HG03520 (cell line): ENCODE measurements at regions not wholly inside any gene's neighbourhood (a gene's known extent, or its start where the extent isn't known, plus 50 kb on each side); places are given as distances from the start of the nearest gene placed in this dataset.

Experiments used
- ATAC-seq: cut with Tn5 transposase; IDR thresholded peaks from one replicate; pipeline ENCODE4 v1.9.1; 2021; ENCODE audit warnings: mild to moderate bottlenecking, moderate library complexity; ENCODE audit not compliant: unreplicated experiment

DNA sequence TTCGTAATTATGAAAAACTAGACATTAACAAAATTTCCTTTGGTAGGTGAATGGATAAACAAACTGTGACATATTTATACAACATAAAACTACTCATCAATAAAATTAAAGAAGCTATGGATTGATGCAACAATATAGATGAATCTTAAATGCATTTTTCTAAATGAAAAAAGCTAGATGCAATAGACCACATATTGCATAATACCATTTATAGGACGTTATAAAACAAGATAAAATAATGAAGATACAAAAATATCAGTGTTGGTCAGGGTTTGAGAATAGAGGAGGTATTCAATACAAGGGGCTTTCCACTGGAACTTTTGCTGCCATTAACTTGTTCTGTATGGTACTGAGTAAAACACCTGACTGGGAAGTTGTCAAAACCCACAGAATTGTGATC is 314.4 kb downstream of the GRB14 start:
- no peak for ATAC-seq

DNA sequence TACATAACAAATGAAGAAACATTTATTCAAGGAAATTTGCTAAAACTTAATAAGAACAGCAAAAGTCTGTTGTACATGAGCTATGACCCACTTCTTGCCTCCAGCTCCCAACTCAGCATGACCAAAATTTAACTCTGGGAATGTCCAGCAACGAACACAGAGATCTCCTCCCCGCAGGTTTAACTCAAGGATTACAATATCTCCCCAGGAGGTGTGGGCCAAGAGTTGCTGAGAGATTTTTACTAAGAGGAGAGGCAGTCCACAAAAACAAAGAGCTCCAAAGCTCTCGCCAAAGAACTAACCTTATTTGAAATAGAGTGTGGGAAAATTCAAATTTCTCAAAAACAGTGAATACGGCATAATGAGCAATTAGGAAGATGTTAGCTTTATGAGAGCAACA is 318.5 kb downstream of the GRB14 start:
- ATAC-seq, result no peak

DNA sequence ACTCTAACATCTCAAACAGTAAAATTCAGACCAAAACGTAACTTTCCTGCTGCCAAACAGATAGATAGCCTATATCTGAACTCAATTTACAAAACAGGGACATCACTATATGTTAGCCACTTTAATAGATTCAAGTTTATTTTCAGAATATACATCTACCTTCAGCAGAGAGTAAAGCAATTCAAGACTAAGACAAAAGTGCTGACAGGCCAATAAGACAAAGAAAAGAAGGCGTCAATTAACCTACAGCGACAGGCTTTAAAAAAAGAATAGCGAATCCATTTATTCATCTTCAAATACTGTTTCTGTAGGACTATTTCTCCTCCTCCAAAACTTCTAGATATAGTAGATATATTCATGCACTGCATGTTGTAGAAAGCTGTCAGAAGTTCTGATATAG is 333.0 kb downstream of the GRB14 start:
- ATAC-seq, result no peak

DNA sequence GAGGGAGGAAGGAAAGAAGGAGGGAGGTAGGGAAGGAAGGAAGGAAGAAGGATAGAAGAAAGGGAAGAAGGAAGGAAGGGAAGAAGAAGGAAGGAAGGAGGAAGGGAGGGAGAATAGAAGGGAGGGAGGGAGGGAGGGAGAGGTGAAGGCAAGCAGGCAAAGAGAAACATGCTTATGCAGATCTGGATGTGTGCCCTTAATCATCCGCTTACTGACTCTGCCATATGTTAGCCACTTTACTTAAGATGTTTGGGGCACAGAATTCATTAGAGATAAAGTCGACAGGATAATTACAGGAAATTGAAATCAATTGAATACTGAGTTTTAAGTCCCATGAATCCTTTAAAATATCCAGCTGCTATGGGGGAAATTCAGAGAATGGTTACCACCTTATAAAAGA is 334.2 kb downstream of the GRB14 start:
- no peak for ATAC-seq

DNA sequence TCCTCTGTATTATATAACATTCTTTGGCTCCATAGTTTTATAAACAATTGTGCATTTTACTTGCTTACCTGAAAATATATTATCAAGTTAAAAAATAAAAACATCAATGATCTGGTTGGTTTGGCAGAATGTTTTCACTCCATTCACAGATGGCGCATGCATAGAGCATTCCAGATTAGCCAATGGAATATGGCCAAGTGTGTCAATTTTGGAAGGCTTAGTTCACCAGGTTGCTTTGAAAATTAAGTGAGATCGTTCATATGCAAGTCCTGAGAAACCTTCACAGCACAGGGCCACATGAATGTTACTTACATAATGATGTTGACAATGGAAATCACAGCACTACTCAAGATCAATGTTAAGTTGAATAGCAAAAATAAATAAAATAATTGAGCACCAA is 335.7 kb downstream of the GRB14 start:
- ATAC-seq, result no peak

DNA sequence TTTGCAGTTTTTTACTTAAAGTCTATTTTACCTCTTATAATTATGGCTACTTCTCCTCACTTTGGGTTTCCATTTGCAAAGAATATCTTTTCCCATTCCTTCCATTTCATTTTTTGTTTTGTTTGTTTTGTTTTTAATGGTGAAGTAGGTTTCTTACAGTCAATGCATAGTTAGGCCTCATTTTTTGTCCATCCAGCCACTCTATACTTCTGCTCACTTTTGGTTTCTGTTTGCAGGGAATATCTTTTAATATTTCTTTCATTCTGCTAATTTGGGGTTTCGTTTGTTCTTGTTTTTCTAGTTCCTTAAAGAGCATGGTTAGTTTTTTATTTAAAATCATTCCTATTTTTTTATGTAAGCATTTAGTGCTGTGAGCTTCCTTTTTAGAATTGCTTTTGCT is 339.4 kb downstream of the GRB14 start:
- no peak for ATAC-seq

DNA sequence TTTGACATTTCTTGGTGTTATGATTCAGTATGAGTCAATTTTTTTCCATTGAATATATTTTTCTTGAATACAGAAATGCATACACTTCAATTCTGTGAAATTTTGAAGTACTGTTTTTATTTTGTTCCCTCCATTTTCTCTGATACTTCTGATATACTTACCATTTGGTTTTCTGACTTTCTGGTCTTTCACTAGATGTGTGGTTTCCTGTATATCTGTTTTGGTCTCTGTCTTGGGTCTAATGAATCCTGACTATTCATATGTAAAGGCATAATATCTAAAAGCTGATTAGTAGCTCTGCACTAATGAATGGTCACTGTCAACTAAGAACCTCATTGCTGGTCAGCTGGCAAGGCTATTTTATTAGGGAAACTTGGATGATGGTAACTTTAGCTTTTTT is 345.6 kb downstream of the GRB14 start:
- ATAC-seq, result no peak

DNA sequence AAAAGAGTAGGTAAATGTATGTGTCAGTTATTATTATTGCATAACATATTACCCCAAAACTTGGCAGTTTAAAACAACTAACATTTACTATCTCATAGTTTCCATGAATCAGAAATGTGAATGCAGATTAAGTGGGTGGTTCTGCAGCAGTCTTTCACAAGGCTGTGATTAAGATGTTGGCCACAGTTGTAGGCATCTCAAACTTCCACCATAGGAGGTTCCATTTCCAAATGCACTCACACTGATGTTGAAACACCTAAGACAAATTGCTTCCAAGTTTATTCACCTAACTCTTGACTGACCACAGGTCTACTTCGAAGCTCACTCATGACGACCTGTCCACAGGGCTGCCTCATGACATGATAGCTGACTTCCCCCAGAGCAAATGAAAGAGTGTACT is 360.8 kb downstream of the GRB14 start:
- no peak for ATAC-seq

DNA sequence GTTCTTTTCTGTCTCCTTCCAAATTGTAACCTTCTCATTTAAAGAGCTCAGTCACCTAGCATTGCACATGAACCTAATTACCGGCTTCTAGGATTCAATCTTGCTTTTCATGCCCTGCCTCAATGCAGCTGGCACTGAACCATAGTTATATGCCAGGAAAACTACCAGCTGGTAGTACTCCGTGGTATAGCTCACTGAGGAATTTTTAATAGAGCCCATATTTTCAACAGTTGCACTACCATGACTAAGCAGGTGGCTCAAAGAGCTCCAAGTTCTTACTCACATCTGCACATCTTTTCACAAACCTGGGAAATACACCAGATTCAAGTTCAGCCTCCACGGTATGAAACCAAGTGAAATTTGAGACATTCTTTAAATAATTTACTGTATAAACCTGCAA is 363.5 kb downstream of the GRB14 start:
- no peak for ATAC-seq

DNA sequence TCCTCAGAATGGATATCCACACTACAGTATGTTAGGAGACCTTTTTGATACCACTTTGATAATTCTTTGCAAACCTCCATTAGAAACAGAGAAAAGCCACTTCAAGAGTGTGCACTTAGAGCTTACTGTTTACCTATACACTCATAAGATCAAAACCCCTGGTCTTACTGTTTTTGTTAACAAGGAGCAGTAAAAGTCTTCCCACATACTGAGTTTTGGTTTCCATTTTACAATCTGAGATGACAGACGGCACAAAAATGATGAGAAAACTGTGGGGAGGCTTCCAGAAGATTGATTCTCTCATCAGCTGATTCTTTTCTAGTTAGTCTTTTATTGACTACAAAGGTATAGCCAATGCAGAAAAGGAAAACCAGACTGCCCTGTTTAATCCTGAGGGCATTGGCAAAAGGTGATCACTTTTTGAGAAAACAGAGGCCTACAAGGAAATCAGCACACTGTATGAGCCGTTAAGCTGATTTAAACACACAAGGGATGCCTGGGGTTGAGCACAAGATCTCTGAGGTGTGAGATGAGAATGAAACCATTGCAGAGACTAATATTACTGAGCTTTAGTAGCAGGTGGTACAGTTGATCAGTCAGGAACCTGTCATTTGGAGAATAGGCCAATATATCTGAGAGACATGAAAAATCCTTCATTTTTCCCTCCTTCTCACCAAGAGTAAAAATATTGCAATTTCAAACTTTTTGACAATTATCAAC is 368.6 kb downstream of the GRB14 start:
- peak; percentile 94 for ATAC-seq

DNA sequence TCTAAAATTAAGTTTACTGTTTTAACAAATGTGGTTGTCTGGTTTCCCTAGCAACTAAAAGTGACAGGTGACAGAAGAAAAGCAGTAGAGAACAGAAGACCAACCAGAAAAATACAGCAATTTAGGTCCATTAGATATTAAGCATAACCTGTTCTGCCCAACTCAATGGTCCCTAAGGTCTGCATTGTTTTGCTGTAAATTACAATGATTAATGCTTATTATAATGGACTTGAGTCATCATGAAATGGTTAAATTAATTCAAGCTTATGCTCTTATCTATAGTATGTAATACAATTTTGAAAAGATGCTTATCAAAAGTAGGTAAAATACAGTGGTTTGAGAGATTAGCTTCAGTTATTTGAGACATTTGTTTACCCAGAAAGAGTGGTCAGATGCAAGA is 378.0 kb downstream of the GRB14 start:
- ATAC-seq, result no peak

DNA sequence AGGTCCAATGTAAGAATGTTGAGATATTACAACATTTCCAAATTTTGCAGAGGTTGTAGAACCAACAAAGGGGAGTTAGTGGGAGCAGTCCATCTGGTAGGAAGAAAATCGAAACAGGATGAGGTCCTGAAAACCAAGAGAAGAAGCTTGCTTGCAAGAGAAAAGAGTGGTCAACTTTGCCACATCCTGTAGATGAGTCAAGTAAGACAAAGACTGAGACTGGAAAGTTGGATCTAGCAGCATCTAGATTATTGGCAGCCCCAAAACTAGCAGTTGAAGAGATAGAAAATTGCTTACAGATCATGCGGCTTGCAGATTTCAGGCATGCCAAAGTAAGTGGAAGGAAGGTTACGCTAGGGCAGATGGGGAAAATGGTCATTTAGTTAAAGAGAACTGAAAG is 378.9 kb downstream of the GRB14 start:
- ATAC-seq, result no peak

DNA sequence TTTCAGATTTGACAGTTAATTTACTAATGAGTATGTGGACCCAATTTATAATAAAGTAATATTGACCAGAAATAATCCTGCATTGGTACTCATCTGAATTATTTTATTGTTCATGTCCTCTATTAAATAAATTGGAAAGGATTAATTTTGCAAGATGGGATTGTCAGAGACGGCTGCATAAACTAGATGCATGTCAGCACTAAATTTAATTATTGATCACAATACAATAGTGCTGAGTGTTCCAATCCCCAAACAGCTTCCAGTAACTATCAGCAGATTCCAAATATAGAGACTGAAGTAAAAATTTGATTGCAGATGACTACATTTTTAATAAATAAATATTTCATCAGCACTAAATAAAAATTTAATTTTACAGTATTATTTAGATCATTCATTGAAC is 387.2 kb downstream of the GRB14 start:
- no peak for ATAC-seq

DNA sequence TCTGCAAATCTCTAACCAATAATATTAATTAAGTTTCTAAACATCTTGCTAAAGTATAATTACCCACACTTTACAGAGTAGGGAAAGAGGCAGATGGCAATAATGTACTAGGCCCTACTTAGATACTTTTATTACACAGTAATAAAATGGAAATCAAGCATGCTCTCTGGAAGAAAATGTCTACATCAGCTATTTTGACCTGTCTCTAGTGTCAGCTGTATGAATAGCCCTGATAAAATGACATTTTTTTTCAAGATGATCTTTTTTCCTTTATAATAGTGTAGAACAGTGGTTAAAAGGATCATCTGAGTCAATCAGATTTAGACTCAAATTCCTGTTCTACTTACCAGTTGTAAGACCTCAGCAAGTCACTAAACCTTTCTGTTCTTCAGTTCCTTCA is 397.3 kb downstream of the GRB14 start:
- no peak for ATAC-seq

DNA sequence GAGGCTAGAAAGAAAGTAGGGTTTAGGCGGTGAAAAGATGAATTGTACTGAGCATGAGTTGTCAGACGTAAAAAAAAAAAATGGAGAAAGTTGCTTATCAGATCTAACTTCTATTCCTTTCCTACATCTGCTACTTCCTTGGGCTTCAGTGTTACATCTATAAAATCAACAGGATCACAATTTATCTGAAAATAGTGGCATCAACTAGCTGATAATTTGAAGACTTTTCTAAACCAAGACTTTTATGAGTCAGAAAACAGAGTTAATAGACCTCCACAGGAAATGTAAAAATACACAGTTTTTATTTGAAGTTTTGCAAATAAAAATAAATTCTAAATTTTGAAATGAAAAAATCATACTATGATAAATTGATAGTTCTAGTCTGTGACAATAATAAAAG is 399.8 kb downstream of the GRB14 start:
- no peak for ATAC-seq

DNA sequence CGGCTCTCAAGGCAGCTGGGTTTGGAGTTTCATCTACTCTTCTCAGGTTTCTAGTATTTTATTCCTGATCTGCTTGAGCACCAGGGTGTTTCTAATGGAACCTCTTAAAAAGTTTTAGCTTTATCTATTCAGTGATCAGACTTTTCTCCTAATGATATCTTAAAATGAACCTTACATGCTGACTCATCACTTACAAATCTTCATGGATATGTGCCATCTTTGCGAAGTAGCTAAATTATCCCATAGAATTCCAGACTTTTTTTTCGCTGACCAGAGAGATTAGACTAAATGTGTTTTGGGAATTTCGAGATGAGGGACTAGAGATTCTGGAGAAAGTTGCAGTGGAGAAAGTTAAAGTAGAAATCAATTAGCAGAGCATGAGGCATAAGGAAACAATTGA is 401.0 kb downstream of the GRB14 start:
- no peak for ATAC-seq

DNA sequence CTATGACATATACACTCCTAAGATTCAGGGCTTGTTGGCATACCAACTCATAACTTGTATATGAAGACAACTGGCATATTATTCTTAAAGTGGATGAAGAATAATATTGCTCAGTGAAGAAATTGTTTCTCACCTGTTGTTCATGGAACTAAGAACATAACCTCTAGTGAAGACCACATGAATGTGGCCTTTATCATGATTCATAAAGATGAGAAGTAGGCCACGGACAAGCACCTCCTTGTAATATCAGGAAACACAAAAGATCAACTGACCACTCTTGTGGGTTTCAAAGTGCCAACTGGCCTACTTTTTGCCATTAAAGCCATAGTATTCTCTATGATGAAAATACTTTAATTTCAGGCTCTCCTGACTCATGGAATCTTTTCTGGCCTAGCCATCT is 407.4 kb downstream of the GRB14 start:
- no peak for ATAC-seq

DNA sequence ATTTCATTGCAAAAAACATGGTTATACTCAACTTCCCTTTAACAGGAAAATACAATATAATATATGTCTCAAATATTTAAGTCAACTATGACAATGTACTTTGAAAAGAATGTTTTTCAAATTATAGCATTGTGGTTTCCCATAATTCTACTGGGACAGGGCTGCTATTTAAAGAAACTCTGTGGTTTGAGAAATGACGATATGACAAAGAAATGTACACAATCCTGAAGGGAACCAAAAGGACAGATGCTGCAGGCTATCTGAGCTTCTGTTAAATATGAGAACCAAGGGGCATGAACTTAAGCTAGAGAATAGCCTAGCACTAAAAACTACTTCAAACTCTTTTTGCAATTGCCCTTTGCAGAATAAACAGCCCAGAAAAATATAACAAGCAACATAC is 415.9 kb downstream of the GRB14 start:
- no peak for ATAC-seq

DNA sequence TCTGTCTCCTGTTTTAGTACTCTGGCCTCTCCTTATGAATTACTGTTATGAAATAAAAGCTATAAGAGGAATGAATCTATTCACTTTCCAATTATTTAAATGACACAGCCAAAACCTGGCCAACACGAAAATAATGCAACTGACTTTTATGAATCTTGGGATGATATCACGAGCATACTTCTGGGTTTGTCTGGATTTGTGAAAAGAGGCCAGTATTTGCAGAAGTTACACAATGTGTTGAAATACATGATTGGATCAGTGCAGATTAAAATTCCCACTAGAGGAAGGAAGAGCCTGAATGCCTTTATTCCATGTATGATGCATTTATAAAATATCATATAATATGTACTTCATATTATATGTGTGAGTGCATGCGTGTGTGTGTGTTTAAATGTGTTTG is 418.2 kb downstream of the GRB14 start:
- ATAC-seq, result no peak

DNA sequence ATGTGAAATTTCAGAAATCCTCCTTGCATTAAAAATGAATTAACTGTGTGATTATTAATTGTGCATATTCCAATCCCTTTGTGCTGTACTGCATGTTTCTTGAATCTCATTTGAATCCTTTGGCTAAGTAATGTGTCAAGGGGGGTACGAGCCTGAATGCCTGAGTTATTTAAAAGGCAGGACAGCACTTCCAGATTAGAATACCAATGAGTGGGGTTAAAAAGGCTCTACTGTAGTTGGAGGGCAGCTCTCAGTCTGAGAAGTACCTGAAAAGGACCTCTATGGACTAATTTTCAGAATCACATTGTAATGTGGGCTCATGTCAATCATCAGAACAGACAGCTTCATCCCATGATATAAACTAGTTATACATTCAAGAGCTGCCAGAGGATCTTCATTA is 423.0 kb downstream of the GRB14 start:
- ATAC-seq, result no peak

DNA sequence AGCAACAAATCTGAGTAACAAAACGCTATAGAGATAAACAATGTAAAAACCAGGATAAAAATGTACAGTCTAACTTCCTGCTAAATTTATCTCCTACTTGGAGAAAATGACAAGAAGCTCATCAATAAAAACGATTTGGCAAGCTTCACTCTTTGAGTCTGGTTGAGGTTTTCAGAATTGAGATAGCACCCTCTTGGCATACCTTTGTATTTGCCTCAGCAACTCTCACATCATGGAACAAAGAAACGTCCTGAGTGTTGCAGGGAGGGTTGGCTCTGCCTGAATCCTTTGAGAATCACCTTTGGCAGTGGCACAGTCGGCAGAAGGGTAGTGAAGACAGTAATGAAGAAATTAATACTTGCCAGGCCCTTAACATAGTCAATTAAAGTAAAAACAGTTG is 430.6 kb downstream of the GRB14 start:
- ATAC-seq, result no peak

DNA sequence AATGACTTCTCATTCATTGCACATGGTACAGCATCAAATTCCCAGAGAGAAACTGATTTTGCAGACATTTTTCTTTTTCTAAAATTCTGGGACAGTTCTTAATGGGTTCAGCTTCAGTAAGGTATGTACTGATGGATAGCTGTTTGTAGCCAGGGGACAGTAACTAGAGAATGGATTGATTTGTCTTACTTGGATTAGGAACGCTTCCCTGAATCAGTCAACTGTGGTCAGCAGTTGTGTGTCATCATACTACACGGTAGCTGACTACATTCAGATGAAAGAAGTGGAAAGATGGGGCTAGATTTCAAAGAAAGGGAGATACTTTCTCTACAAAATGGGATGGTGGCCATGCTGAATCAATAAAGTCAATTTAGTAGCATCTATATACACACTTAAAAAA is 431.4 kb downstream of the GRB14 start:
- no peak for ATAC-seq

DNA sequence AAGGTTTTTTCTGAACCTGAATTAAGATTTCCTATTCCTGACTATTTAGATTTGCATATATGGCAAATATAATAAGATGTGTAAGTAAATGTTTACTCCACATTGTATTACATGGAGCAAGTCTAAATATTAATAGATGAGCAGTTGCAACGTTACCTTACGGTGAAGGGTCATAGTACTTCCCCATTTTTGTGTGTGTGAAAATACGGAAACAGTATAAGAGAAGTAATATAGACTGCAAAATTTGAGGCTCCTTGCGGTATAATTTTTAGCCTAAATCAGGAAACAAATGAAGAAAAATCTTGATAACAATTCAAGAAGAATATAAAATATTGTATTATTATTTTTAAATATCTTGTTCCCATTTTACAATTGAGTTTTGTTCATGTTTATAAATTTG is 434.2 kb downstream of the GRB14 start:
- no peak for ATAC-seq

DNA sequence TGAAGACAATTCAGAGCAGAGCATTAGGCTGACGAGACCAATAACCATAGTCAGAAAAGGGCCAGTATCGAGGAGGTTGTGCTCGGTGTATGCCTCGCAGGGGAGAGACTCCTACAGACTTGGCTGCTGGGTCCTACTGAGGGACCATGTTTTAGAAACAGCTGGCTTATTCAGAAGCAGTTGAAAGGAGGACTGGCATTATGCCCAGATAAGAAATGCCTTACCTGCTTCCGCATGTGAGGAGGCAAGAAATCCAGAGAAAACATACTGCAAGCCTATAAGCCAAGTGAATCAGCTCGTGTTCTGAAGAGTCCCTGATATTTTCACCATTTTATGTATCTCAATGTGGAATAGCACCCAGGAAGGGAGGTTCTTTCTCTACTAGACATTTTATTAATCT is 434.7 kb downstream of the GRB14 start:
- ATAC-seq, result no peak
